ENCODE measurements at regions not wholly inside any gene's neighbourhood (a gene's known extent, or its start where the extent isn't known, plus 50 kb on each side); places are given as distances from the start of the nearest gene placed in this dataset.

GRCh38 chr9:110142868-110143481 is 65.0 kb downstream of the C9orf152 start:
- H3K27ac ChIP-seq: peak overlapping the region; percentile 33
- TF ChIP-seq CTCF (conservative IDR thresholded peaks at IDR 0.05): no peak

GRCh38 chr9:110143485-110143884 is 64.5 kb downstream of the C9orf152 start:
- no peak for TF ChIP-seq CTCF (conservative IDR thresholded peaks at IDR 0.05)
- peak overlapping the region; percentile 33 for H3K27ac ChIP-seq

- TF ChIP-seq CTCF (conservative IDR thresholded peaks at IDR 0.05): no peak
Measured at GRCh38 chr9:110143950-110144545, 63.9 kb downstream of the C9orf152 start.

GRCh38 chr9:110146373-110146772 is 61.6 kb downstream of the C9orf152 start:
- TF ChIP-seq CTCF (conservative IDR thresholded peaks at IDR 0.05): no peak
- H3K27ac ChIP-seq: no peak overlapping the region

More at GRCh38 chr9:110143950-110144545, 63.9 kb downstream of the C9orf152 start:
- peak overlapping the region; percentile 33 for H3K27ac ChIP-seq

- no peak overlapping the region for H3K27ac ChIP-seq
- TF ChIP-seq CTCF (conservative IDR thresholded peaks at IDR 0.05): no peak
Measured at GRCh38 chr9:110148384-110148783, 59.6 kb downstream of the C9orf152 start.

- no peak overlapping the region for H3K27ac ChIP-seq
- TF ChIP-seq CTCF (conservative IDR thresholded peaks at IDR 0.05): no peak
Measured at GRCh38 chr9:110148891-110149290, 59.1 kb downstream of the C9orf152 start.

All from VCaP (cell line).